HG03064 (cell line): ENCODE measurements at regions not wholly inside any gene's neighbourhood (a gene's known extent, or its start where the extent isn't known, plus 50 kb on each side); places are given as distances from the start of the nearest gene placed in this dataset.

ENCODE experiments used
- ATAC-seq: cut with Tn5 transposase; IDR thresholded peaks from one replicate; pipeline ENCODE4 v1.9.1; 2021; ENCODE audit warnings: low read depth; ENCODE audit not compliant: unreplicated experiment

- ATAC-seq: no peak
These were observed 585.3 kb downstream of the FGF9 start for GRCh38 chr13:22256111-22256639.

- no peak for ATAC-seq
These were observed 591.4 kb downstream of the FGF9 start for GRCh38 chr13:22262001-22262885.

- ATAC-seq: no peak
These were observed 592.3 kb downstream of the FGF9 start for GRCh38 chr13:22263185-22263584.

DNA sequence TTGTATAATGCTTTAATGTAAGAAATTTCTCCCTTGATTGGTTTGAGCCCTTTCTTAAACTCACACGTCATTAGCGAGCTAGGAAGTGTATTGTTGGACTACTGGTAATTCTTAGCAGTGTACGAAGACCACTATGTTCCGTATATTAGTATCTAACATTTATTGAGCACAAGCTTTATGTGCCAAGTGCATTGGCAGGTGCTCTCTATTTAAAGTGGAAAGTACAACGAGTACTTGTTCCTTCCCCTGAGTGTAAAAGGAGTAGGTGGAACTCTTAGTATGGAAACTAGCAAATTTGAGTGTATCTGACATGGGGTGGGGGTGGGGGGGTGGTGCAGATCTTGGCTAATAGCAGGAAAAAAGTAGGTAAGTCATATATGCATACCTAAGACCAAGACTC, 594.7 kb downstream of the FGF9 start:
- ATAC-seq: no peak

- no peak for ATAC-seq
These were observed 600.0 kb downstream of the FGF9 start for GRCh38 chr13:22270881-22271280.

DNA sequence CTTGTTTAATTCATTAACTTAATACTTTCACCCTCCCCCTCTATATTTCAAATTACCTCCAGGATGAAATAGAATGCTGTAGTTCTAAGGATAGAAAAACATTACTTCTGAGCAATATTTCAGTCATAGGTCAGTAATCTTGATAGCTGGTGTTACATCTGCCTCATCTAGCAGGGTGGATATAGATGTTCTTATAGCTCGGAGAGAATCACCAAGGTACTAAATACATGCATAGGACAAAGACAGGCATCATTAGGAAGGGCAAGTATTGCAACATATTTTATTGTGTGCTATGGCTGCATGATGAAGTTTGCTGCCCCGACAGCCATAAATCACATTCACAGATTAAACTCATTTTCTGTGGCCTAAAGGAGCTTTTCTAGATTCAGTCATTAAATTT, 601.0 kb downstream of the FGF9 start:
- no peak for ATAC-seq

DNA sequence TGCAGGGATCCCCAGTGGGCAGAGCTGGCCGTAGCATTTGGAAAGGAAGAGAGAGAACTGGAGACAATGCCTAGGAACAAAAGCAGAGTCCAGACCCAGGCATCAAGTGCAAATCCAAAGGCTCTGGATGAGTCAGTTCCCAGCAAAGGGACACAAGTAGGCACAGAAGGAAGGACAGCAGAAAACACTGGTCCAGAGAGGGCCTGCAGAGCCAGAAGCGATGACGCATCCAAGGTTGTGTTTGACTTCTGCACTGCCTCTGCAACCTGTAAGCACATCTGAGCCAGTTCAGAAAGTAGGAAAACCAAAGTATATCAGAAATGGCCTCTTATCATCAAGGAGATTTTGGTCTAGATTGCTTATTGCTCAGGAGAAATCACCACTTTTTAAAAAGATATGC, 604.5 kb downstream of the FGF9 start:
- ATAC-seq: no peak

DNA sequence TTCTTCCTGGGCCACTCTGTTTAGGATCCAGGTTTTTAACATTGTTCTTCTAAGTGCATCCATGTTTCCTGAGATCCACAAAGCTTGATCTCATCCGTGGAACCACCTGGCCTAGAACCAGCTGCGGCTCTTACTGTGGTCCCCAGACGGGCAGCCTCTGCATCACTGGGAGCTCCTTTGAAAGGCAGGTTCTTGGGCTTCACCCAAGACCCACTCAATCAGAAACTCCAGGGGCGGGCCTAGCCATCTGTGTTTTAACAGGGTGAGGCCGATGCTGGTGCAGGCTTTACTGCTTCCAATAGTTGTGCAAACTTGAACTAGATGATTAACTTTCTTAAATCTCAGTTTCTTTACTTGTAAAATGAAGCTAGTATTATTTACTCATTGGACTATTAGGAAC, 605.7 kb downstream of the FGF9 start:
- no peak for ATAC-seq

GRCh38 chr13:22278336-22278929, 607.6 kb downstream of the FGF9 start:
- no peak for ATAC-seq

DNA sequence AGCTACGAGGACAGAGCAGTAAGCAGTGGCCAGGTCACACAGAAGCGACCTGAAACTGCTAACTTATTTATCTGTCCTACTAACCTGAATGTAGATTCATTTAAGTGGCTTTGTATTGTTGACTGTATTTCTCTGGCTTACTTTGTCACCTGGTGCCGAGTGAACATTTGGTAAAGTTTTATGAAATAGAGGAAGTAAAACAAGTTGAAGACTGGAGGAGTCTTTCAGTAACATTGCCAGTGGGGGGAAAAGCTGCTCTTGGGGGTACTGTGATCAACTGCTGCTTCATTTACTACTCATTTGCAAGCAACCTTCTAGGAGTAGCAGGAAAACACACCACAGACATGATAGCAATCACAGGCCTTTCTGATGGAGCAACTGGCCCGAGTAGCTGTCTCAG, 615.0 kb downstream of the FGF9 start:
- no peak for ATAC-seq

- no peak for ATAC-seq
These were observed 615.5 kb downstream of the FGF9 start for GRCh38 chr13:22286338-22286737.

DNA sequence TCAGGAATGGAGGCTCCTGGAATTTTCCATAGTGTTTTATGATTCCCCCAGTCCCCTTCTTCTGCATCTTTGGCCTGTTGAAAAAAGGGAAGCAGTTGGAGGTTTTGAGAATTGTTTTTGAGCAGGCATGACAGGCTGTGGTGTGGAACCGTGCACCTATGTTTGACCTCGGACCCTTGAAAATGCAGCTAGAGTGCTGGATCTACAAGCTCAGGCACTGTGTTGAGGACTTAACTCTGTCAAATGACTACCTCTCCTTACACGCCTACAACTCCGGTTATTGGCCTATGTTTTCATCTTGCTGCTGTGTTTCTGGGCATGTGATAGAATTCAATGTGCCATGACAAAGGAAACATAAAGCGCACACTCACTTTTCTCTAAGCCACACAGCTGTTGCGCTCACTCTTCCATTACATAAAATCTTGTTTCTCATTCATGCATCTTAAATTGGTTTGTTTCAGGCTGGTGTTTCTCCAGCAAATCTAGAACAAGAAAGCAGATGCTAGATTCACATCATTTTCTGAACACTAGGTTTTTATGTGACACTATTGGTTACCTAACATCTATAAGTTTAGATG, 616.6 kb downstream of the FGF9 start:
- no peak for ATAC-seq

DNA sequence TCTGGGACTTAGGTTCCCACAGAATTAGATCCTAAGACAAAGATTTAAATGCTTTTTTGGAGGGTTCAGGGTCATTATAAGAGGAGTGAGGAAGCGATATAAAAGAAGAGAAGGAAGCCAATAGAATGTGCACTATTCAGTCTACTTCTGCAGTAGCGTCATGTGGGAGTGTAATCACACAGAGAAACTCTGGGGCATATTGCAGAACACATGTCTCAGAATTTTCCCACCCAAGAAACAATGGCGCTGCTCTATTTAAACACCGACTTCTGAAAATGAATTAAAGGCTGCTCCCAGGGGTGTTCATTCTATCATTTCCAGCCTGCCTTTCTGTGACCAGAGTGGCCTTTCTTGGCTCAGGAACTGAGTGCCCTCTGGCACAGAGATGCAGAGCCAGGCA, 617.6 kb downstream of the FGF9 start:
- ATAC-seq: no peak

DNA sequence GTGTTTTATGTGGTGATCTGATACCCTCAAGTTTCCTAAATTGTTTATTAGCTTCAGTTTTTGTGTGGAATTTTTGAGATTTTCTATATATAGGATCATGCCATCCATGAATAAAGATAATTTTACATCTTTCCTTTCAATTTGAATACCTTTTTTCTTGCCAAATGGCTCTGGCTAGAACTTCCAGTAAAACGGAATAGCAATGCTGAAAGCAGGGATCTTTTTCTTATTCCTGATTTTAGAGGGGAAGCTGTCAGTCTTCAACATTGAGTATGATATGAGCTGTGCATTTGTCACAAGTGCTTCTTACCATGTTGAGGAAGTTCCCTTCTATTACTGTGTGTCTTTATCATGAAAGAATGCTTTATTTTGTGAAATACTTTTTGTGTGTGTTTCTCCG, 618.8 kb downstream of the FGF9 start:
- no peak for ATAC-seq

- no peak for ATAC-seq
These were observed 627.7 kb downstream of the FGF9 start for GRCh38 chr13:22298530-22298929.

GRCh38 chr13:22311734-22312404, 641.0 kb downstream of the FGF9 start:
- ATAC-seq: no peak

DNA sequence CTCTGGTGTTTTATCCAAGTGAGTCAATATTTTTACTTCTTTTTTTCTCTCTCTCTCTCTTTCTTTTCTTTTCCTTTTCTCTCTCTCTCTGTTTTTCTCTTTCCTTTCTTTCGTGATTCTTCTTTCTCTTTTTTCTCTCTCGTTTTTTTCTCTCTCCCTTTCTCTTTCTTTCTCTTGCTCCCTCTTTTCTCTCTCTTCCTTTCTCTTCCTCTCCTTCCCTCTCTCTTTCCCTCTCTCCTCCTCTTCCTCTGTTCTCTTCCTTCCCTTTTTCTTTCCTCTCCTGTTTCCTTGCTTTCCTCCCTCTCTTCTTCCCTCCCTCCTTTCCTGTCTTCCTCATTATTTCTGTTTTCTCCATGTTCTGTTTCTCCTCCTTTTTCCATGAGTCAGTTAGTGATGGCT, 641.5 kb downstream of the FGF9 start:
- ATAC-seq: no peak

DNA sequence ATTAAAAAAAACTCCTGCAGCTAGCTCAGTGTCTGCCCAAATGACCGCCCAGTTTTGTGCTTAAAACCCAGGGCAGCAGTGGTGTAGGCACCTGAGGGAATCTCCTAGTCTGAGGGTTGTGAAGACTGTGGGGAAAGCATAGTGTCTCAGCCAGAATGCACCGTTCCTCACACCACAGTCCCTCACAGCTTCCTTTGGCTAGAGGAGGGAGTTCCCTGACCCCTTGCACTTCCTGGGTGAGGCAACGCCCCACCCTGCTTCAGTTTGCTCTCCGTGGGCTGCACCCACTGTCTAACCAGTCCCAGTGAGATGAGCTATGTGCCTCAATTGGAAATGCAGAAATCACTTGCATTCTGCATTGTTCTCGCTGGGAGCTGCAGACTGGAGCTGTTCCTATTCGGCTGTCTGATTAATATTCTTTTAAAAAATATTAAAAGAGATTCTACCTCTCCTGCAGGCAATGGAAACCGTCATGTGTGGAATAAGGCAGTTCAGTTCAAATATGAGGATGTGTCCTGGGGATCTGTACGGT, 645.7 kb downstream of the FGF9 start:
- no peak for ATAC-seq

DNA sequence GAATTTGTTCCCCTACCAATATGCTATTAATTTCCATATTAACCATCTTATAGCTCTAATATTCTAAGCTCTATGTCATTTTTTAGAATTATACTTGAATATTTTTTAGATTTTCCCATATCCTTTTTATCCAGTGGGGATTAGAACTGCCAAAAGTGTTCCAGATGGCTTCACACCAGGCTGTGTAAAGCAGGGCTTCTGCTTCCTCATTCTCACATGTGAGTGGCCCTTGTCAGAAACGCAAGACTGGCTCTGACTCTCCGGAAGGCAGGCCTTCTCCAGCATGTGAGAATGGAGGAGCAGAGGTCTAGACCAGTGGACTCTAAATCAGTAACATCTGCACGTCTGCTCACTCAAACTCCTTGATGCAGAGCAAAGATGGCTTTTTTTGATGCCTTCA, 650.1 kb downstream of the FGF9 start:
- ATAC-seq: no peak

GRCh38 chr13:22325761-22326160, 654.9 kb downstream of the FGF9 start:
- ATAC-seq: no peak

- ATAC-seq: no peak
These were observed 661.5 kb downstream of the FGF9 start for GRCh38 chr13:22332416-22332815.
